KBM-7 (cell line): ENCODE measurements at regions not wholly inside any gene's neighbourhood (a gene's known extent, or its start where the extent isn't known, plus 50 kb on each side); places are given as distances from the start of the nearest gene placed in this dataset.

ENCODE experiments used
- DNase-seq: peaks from one replicate; pipeline ENCODE4 v3.0.0-alpha.2; 2015
- in situ Hi-C: fragments of 300-500 bp; cut with MboI; formaldehyde crosslinking; loops from 2 replicates; pipeline ENCODE4 v1.14.3; 2020; ENCODE audit warnings: low sequenced_read_pairs, low pct_unique_long_range_greater_than_20kb, mixed read lengths

- no peak for DNase-seq
- in situ Hi-C loops = no loop called here
Observed at GRCh38 chr5:108653201-108653600, 94.5 kb upstream of the FER start.

- in situ Hi-C loops = no loop called here
- no peak for DNase-seq
Observed at GRCh38 chr5:108650997-108651396, 96.7 kb upstream of the FER start.

GRCh38 chr5:108649646-108650045 lies 98.1 kb upstream of the FER start:
- in situ Hi-C loops = no loop called here
- no peak for DNase-seq

- DNase-seq = no peak
- in situ Hi-C loops = no loop called here
Observed at GRCh38 chr5:108649106-108649505, 98.6 kb upstream of the FER start.

GRCh38 chr5:108642170-108642906 lies 105.4 kb upstream of the FER start:
- DNase-seq = peak; percentile 86
- in situ Hi-C loops = no loop called here

GRCh38 chr5:108641596-108641995 lies 106.1 kb upstream of the FER start:
- no peak for DNase-seq
- in situ Hi-C loops = no loop called here

GRCh38 chr5:108639366-108639765 lies 108.3 kb upstream of the FER start:
- in situ Hi-C loops = no loop called here
- no peak for DNase-seq

GRCh38 chr5:108638021-108638420 lies 109.7 kb upstream of the FER start:
- in situ Hi-C loops = no loop called here

GRCh38 chr5:108637134-108637533 lies 110.6 kb upstream of the FER start:
- DNase-seq = no peak
- in situ Hi-C loops = no loop called here

More at GRCh38 chr5:108638021-108638420, 109.7 kb upstream of the FER start:
- DNase-seq = no peak

- no peak for DNase-seq
- in situ Hi-C loops = no loop called here
Observed at GRCh38 chr5:108636135-108636853, 111.4 kb upstream of the FER start.

- in situ Hi-C loops = no loop called here
- DNase-seq = no peak
Observed at GRCh38 chr5:108634617-108635288, 112.9 kb upstream of the FER start.

GRCh38 chr5:108634010-108634616 lies 113.6 kb upstream of the FER start:
- in situ Hi-C loops = no loop called here
- DNase-seq = no peak

GRCh38 chr5:108629779-108630528 lies 117.7 kb upstream of the FER start:
- in situ Hi-C loops = no loop called here

GRCh38 chr5:108625654-108626053 lies 122.0 kb upstream of the FER start:
- DNase-seq = no peak
- in situ Hi-C loops = no loop called here

More at GRCh38 chr5:108629779-108630528, 117.7 kb upstream of the FER start:
- no peak for DNase-seq

GRCh38 chr5:108623826-108624225 lies 123.9 kb upstream of the FER start:
- in situ Hi-C loops = no loop called here
- no peak for DNase-seq

- DNase-seq = no peak
- in situ Hi-C loops = no loop called here
Observed at GRCh38 chr5:108620516-108620915, 127.2 kb upstream of the FER start.

- in situ Hi-C loops = no loop called here
- no peak for DNase-seq
Observed at GRCh38 chr5:108619815-108620214, 127.9 kb upstream of the FER start.

GRCh38 chr5:108617467-108618435 lies 129.9 kb upstream of the FER start:
- in situ Hi-C loops = no loop called here
- DNase-seq = no peak
